ENCODE measurements at regions not wholly inside any gene's neighbourhood (a gene's known extent, or its start where the extent isn't known, plus 50 kb on each side); places are given as distances from the start of the nearest gene placed in this dataset.

DNA sequence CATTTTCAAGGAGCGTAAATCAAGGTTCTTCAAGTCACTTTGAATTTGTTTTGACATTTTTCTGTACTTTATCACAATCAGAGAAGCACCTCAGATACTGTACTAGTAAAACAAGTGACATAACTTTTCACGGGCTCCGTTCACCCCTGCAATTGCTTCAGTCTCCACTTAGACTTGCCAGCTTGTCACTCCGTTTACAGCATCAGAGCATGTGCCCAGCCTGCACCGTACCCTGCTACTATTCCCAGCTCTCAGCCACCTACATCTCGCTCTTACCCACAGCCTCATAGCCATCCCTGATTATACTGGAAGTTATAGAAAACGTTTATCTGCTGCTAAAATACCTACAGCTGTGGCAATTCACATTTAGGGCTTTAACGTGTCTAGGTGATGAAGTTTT, 135.3 kb upstream of the TENM3 start:
- TF ChIP-seq, protein P1, sequence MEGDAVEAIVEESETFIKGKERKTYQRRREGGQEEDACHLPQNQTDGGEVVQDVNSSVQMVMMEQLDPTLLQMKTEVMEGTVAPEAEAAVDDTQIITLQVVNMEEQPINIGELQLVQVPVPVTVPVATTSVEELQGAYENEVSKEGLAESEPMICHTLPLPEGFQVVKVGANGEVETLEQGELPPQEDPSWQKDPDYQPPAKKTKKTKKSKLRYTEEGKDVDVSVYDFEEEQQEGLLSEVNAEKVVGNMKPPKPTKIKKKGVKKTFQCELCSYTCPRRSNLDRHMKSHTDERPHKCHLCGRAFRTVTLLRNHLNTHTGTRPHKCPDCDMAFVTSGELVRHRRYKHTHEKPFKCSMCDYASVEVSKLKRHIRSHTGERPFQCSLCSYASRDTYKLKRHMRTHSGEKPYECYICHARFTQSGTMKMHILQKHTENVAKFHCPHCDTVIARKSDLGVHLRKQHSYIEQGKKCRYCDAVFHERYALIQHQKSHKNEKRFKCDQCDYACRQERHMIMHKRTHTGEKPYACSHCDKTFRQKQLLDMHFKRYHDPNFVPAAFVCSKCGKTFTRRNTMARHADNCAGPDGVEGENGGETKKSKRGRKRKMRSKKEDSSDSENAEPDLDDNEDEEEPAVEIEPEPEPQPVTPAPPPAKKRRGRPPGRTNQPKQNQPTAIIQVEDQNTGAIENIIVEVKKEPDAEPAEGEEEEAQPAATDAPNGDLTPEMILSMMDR (IDR thresholded peaks at IDR 0.05): no peak
- no peak for TF ChIP-seq POLR2A (IDR thresholded peaks at IDR 0.05)

All from heart left ventricle (tissue), 13 donors.